H9 (cell line): ENCODE measurements at regions not wholly inside any gene's neighbourhood (a gene's known extent, or its start where the extent isn't known, plus 50 kb on each side); places are given as distances from the start of the nearest gene placed in this dataset.

ENCODE experiments used
- DNase-seq: peaks from one replicate; pipeline ENCODE4 v3.0.0-alpha.2; 2017
- H2AFZ ChIP-seq: one replicate; pipeline ENCODE4 v1.6.1; 2013; ENCODE audit warnings: mild to moderate bottlenecking, low read length, control low read depth, moderate library complexity
- H2AK5ac ChIP-seq: 2 replicates; pipeline ENCODE4 v1.6.1; 2013; ENCODE audit warnings: low read length, control low read depth, mixed read lengths; ENCODE audit not compliant: insufficient read length
- H2BK120ac ChIP-seq: one replicate; pipeline ENCODE4 v1.6.1; 2013; ENCODE audit warnings: low read depth, mild to moderate bottlenecking, low read length, control low read depth, inconsistent platforms; ENCODE audit not compliant: poor library complexity, severe bottlenecking
- H2BK12ac ChIP-seq: 2 replicates; pipeline ENCODE4 v1.6.1; 2013; ENCODE audit warnings: low read length, control low read depth, mixed read lengths, low read depth; ENCODE audit not compliant: insufficient read length
- H2BK15ac ChIP-seq: 2 replicates; pipeline ENCODE4 v1.6.1; 2013; ENCODE audit warnings: low read depth, low read length, control low read depth
- H2BK20ac ChIP-seq: one replicate; pipeline ENCODE4 v1.6.1; 2013; ENCODE audit warnings: low read depth, mild to moderate bottlenecking, low read length, control low read depth, inconsistent platforms; ENCODE audit not compliant: poor library complexity, severe bottlenecking
- H2BK5ac ChIP-seq: 2 replicates; pipeline ENCODE4 v1.6.1; 2013; ENCODE audit warnings: low read length, control low read depth, mixed read lengths; ENCODE audit not compliant: insufficient read length
- H3K14ac ChIP-seq: 2 replicates; pipeline ENCODE4 v1.6.1; 2013; ENCODE audit warnings: low read length, control low read depth; ENCODE audit not compliant: insufficient read depth
- H3K18ac ChIP-seq: 2 replicates; pipeline ENCODE4 v1.6.1; 2013; ENCODE audit warnings: low read depth, mild to moderate bottlenecking, mixed read lengths, low read length, control low read depth; ENCODE audit not compliant: insufficient read length
- H3K23ac ChIP-seq: 2 replicates; pipeline ENCODE4 v1.6.1; 2013; ENCODE audit warnings: low read length, control low read depth, mixed read lengths, low read depth; ENCODE audit not compliant: insufficient read length
- H3K23me2 ChIP-seq: 2 replicates; pipeline ENCODE4 v1.6.1; 2013; ENCODE audit warnings: low read depth, mild to moderate bottlenecking, mixed read lengths, low read length, control low read depth; ENCODE audit not compliant: insufficient read length, poor library complexity, severe bottlenecking
- H3K27ac ChIP-seq: 2 replicates; pipeline ENCODE4 v1.5.1; 2013; ENCODE audit warnings: low read length, control low read depth, mixed read lengths, low read depth; ENCODE audit not compliant: insufficient read length
- H3K27me3 ChIP-seq: 2 replicates; pipeline ENCODE4 v1.6.1; 2013; ENCODE audit warnings: low read length, control low read depth, inconsistent platforms; ENCODE audit not compliant: insufficient read depth
- H3K4ac ChIP-seq: 2 replicates; pipeline ENCODE4 v1.6.1; 2013; ENCODE audit warnings: low read depth, mild to moderate bottlenecking, control low read depth, inconsistent platforms, low read length, moderate library complexity
- H3K4me1 ChIP-seq: 2 replicates; pipeline ENCODE4 v1.6.1; 2013; ENCODE audit warnings: low read length, control low read depth, inconsistent platforms; ENCODE audit not compliant: insufficient read depth
- H3K4me2 ChIP-seq: 2 replicates; pipeline ENCODE4 v1.6.1; 2013; ENCODE audit warnings: low read length, control low read depth, mixed read lengths; ENCODE audit not compliant: insufficient read length, insufficient read depth
- H3K56ac ChIP-seq: 2 replicates; pipeline ENCODE4 v1.6.1; 2013; ENCODE audit warnings: low read depth, mild to moderate bottlenecking, mixed read lengths, low read length, control low read depth; ENCODE audit not compliant: insufficient read length
- H3K79me1 ChIP-seq: 2 replicates; pipeline ENCODE4 v1.6.1; 2013; ENCODE audit warnings: low read depth, mild to moderate bottlenecking, moderate library complexity, low read length, control low read depth, inconsistent platforms; ENCODE audit not compliant: insufficient read depth, poor library complexity, severe bottlenecking
- H3K79me2 ChIP-seq: 2 replicates; pipeline ENCODE4 v1.6.1; 2013; ENCODE audit warnings: low read length, control low read depth, inconsistent platforms; ENCODE audit not compliant: insufficient read depth
- H3K9ac ChIP-seq: 2 replicates; pipeline ENCODE4 v1.6.1; 2013; ENCODE audit warnings: low read length, control low read depth, mixed read lengths; ENCODE audit not compliant: insufficient read length; ENCODE audit errors: extremely low read depth
- H3K9me3 ChIP-seq: one replicate; pipeline ENCODE4 v1.6.1; 2013; ENCODE audit warnings: low read depth, low read length, inconsistent platforms; ENCODE audit not compliant: control insufficient read depth
- H3T11ph ChIP-seq: one replicate; pipeline ENCODE4 v1.6.1; 2013; ENCODE audit warnings: mild to moderate bottlenecking, low read length, control low read depth, inconsistent platforms
- H4K20me1 ChIP-seq: one replicate; pipeline ENCODE4 v1.6.1; 2013; ENCODE audit not compliant: control insufficient read depth, insufficient read length, insufficient read depth
- H4K5ac ChIP-seq: 2 replicates; pipeline ENCODE4 v1.6.1; 2013; ENCODE audit warnings: low read depth, mild to moderate bottlenecking, mixed read lengths, low read length, control low read depth; ENCODE audit not compliant: insufficient read length
- H4K8ac ChIP-seq: replicated peaks from 2 replicates; pipeline ENCODE4 v1.6.1; 2013; ENCODE audit warnings: low read length, control low read depth, mixed read lengths, low read depth; ENCODE audit not compliant: insufficient read length
- H4K91ac ChIP-seq: 2 replicates; pipeline ENCODE4 v1.6.1; 2013; ENCODE audit warnings: low read depth, mild to moderate bottlenecking, moderate library complexity, mixed read lengths, low read length, control low read depth; ENCODE audit not compliant: insufficient read length
- H3K27ac Mint-ChIP-seq, 3 experiments: 2 replicates in 2 of 3; 3 replicates in 1 of 3; pipeline ENCODE4 v1.8.0; 2020 to 2021; ENCODE audit warnings: mixed read lengths in 3 of 3, mild to moderate bottlenecking in 1 of 3, moderate library complexity in 1 of 3
- H3K27me3 Mint-ChIP-seq: 2 replicates; pipeline ENCODE4 v1.8.0; 2021; ENCODE audit warnings: low read depth, mild to moderate bottlenecking, moderate library complexity, mixed read lengths
- H3K36me3 Mint-ChIP-seq, 3 experiments: 2 replicates in 2 of 3; 3 replicates in 1 of 3; pipeline ENCODE4 v1.8.0; 2020 to 2021; ENCODE audit warnings: low read depth in 3 of 3, mixed read lengths in 3 of 3; ENCODE audit not compliant: insufficient read depth in 1 of 3
- H3K4me1 Mint-ChIP-seq, 2 experiments: 2 replicates each; pipeline ENCODE4 v1.8.0; 2020; ENCODE audit warnings: mixed read lengths in 2 of 2
- H3K4me3 Mint-ChIP-seq, 2 experiments: 2 replicates in 1 of 2; 3 replicates in 1 of 2; pipeline ENCODE4 v1.8.0; 2020 to 2021; ENCODE audit warnings: mild to moderate bottlenecking in 2 of 2, mixed read lengths in 2 of 2, moderate library complexity in 1 of 2
- H3K9me3 Mint-ChIP-seq, 2 experiments: 2 replicates in 1 of 2; 3 replicates in 1 of 2; pipeline ENCODE4 v1.8.0; 2020; ENCODE audit warnings: mild to moderate bottlenecking in 2 of 2, mixed read lengths in 2 of 2, moderate library complexity in 1 of 2
- WGBS: extraction: QIAGEN DNeasy Blood & Tissue Kit; methylation state at CpG from one replicate; pipeline ENCODE4 v1.1.7; 2013; ENCODE audit warnings: missing lambda C conversion rate, low lambda C conversion rate, mixed read lengths; ENCODE audit not compliant: insufficient read length; ENCODE audit errors: extremely low coverage; 5-methylcytosine and 5-hydroxymethylcytosine counted together
- TF ChIP-seq, protein P1 (sequence below): fragments of 200-600 bp; sonication (generic); conservative IDR thresholded peaks from 3 replicates; pipeline ENCODE4 v1.8.0; 2021; ENCODE audit warnings: antibody characterized with exemption, mild to moderate bottlenecking

DNA sequence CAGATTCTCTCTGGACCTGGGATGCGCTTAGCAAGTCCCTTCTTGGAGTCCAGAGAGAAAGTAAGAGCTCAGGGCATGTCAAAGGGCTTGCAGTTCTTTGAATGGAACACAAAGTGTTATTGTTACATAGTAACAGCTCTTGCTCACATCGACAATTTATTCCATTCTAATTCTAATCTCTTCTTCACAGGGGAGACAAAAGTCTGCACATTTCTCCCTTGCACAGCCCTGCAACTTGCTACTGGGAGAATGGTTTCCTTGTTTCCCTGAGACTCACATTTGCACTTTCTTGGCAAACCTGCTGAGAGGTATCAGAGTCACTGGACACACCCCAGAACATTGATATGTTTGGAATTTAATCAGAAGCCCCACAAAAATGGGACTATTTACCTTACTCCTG lies 209.9 kb upstream of the IGF1 start:
- Mint-ChIP-seq H3K9me3 (0 out of 5 replicates have a peak, but pooled peaks cover 0 to 2% of the 10 kb centered on the region in 2 experiments), H3K36me3 (peaks cover 0 to 3% (median 0%) of the 10 kb centered on the region in 3 experiments; a peak in 2 of 7 replicates), H3K4me1 (peaks cover 23 to 27% of the 10 kb centered on the region in 2 experiments), H3K27me3 (no peaks in the 10 kb centered on the region), H3K27ac (peak overlapping the region in 1 of 3 experiments; percentile 50; a peak in 1 of 7 replicates), H3K4me3 (no peak overlapping the region)
- Histone ChIP-seq H4K8ac (no peak overlapping the region), H2BK20ac (no peak overlapping the region), H3K4ac (no peak overlapping the region), H3K9me3 (no peaks in the 10 kb centered on the region), H4K20me1 (no peaks in the 10 kb centered on the region), H3K27ac (no peak overlapping the region), H3K23me2 (no peaks in the 10 kb centered on the region), H2BK12ac (no peak overlapping the region), H3K14ac (no peak overlapping the region), H3K56ac (no peak overlapping the region), H3K79me1 (no peaks in the 10 kb centered on the region), H2AK5ac (no peak overlapping the region), H2BK5ac (no peak overlapping the region), H3K18ac (no peak overlapping the region), H3K79me2 (no peaks in the 10 kb centered on the region), H4K5ac (no peak overlapping the region), H4K91ac (no peak overlapping the region), H3K27me3 (no peaks in the 10 kb centered on the region), H3K4me1 (0 out of 2 replicates have a peak, but pooled peaks cover 3% of the 10 kb centered on the region), H2AFZ (no peak overlapping the region), H3K23ac (no peak overlapping the region), H2BK120ac (no peak overlapping the region), H2BK15ac (no peak overlapping the region), H3K4me2 (no peak overlapping the region), H3T11ph (no peak overlapping the region), H3K9ac (no peak overlapping the region)
- WGBS: no CpG with 5 or more reads among the region's 2 CpGs
- no peak for DNase-seq
- TF ChIP-seq, protein P1, sequence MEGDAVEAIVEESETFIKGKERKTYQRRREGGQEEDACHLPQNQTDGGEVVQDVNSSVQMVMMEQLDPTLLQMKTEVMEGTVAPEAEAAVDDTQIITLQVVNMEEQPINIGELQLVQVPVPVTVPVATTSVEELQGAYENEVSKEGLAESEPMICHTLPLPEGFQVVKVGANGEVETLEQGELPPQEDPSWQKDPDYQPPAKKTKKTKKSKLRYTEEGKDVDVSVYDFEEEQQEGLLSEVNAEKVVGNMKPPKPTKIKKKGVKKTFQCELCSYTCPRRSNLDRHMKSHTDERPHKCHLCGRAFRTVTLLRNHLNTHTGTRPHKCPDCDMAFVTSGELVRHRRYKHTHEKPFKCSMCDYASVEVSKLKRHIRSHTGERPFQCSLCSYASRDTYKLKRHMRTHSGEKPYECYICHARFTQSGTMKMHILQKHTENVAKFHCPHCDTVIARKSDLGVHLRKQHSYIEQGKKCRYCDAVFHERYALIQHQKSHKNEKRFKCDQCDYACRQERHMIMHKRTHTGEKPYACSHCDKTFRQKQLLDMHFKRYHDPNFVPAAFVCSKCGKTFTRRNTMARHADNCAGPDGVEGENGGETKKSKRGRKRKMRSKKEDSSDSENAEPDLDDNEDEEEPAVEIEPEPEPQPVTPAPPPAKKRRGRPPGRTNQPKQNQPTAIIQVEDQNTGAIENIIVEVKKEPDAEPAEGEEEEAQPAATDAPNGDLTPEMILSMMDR: no peak
